Panc1 (cell line): ENCODE measurements at regions not wholly inside any gene's neighbourhood (a gene's known extent, or its start where the extent isn't known, plus 50 kb on each side); places are given as distances from the start of the nearest gene placed in this dataset.

ENCODE experiments used
- ATAC-seq: fragments of 200-7000 bp; cut with Tn5 transposase; 2 replicates; pipeline ENCODE4 v1.9.1; 2020; ENCODE audit warnings: mild to moderate bottlenecking, moderate library complexity
- BruUV-seq: library from RNA; stranded (reverse); fragments of 400-500 nt; replicated peaks from 2 replicates; lab custom pipeline; 2021; lab: Mats Ljungman, UMichigan
- CTCF ChIA-PET: fragments of 300-600 bp; sonication (Branson Sonifier 250); formaldehyde crosslinking; loops from one replicate; lab custom pipeline; 2022; ENCODE audit warnings: antibody characterized with exemption; lab: Charles Lee
- POLR2A ChIA-PET: fragments of 300-600 bp; sonication (Branson Sonifier 250); formaldehyde crosslinking; loops from one replicate; lab custom pipeline; 2022; ENCODE audit warnings: antibody characterized with exemption; lab: Charles Lee
- DNase-seq: peaks from one replicate; pipeline ENCODE4 v3.0.0-alpha.2; 2010; ENCODE audit warnings: low read depth, low spot score
- H3K27ac ChIP-seq: 2 replicates; pipeline ENCODE4 v1.5.1; 2011; ENCODE audit warnings: mild to moderate bottlenecking, low read length, inconsistent platforms
- H3K27me3 ChIP-seq: fragments of 200-500 bp; sonication (Bioruptor generic); 2 replicates; pipeline ENCODE4 v1.6.0; 2014; ENCODE audit warnings: low read length, inconsistent platforms; ENCODE audit not compliant: control insufficient read depth, insufficient read depth
- H3K36me3 ChIP-seq: fragments of 200-500 bp; sonication (Bioruptor generic); 2 replicates; pipeline ENCODE4 v1.5.1; 2014; ENCODE audit warnings: inconsistent platforms, mild to moderate bottlenecking, low read length, moderate library complexity; ENCODE audit not compliant: control insufficient read depth, insufficient read depth
- H3K4me1 ChIP-seq: 2 replicates; pipeline ENCODE4 v1.5.1; 2011; ENCODE audit warnings: inconsistent platforms, mild to moderate bottlenecking, low read length, moderate library complexity; ENCODE audit not compliant: control insufficient read depth, insufficient read depth
- H3K4me3 ChIP-seq, 2 experiments: 2 replicates each; pipeline ENCODE4 v1.5.1; 2011 to 2012; ENCODE audit warnings: low read depth in 2 of 2, low read length in 2 of 2, mild to moderate bottlenecking in 2 of 2, inconsistent platforms in 1 of 2, moderate library complexity in 1 of 2
- H3K9me3 ChIP-seq: fragments of 200-500 bp; sonication (Bioruptor generic); 2 replicates; pipeline ENCODE4 v1.5.1; 2014; ENCODE audit warnings: low read depth, mild to moderate bottlenecking, inconsistent platforms, low read length, moderate library complexity; ENCODE audit not compliant: control insufficient read depth, insufficient read depth
- POLR2AphosphoS5 ChIP-seq: IDR thresholded peaks from 2 replicates; pipeline ENCODE4 v1.6.1; 2012; ENCODE audit warnings: mild to moderate bottlenecking, low read depth, low read length, moderate library complexity
- SIN3A ChIP-seq: IDR thresholded peaks from 2 replicates; pipeline ENCODE4 v1.6.1; 2012; ENCODE audit warnings: low read depth, mild to moderate bottlenecking, low read length, moderate library complexity, borderline replicate concordance; ENCODE audit not compliant: insufficient read depth
- TCF7L2 ChIP-seq: IDR thresholded peaks from 2 replicates; pipeline ENCODE4 v1.6.1; 2011; ENCODE audit warnings: mild to moderate bottlenecking, low read depth, low read length, inconsistent platforms
- in situ Hi-C: cut with HindIII; loops from 2 replicates; pipeline ENCODE4 v1.10.0; 2016; ENCODE audit warnings: low sequenced_read_pairs, low pct_unique_long_range_greater_than_20kb
- intact Hi-C: fragments of 100-400 bp; cut with micrococcal nuclease; formaldehyde crosslinking; loops from one replicate; pipeline ENCODE4 v1.10.0; 2022; ENCODE audit not compliant: unreplicated experiment
- TF ChIP-seq, protein P1 (sequence below): fragments of 450-650 bp; IDR thresholded peaks from 2 replicates; pipeline ENCODE4 v1.5.1; 2017; ENCODE audit warnings: mild to moderate bottlenecking
- TF ChIP-seq, protein P2 (sequence below), 2 experiments: IDR thresholded peaks; 2 replicates each; pipeline ENCODE4 v1.6.1; 2011 to 2012; ENCODE audit warnings: low read depth in 2 of 2, control low read depth in 1 of 2, low read length in 1 of 2, mild to moderate bottlenecking in 1 of 2, moderate library complexity in 1 of 2; ENCODE audit not compliant: insufficient read depth in 1 of 2

DNA sequence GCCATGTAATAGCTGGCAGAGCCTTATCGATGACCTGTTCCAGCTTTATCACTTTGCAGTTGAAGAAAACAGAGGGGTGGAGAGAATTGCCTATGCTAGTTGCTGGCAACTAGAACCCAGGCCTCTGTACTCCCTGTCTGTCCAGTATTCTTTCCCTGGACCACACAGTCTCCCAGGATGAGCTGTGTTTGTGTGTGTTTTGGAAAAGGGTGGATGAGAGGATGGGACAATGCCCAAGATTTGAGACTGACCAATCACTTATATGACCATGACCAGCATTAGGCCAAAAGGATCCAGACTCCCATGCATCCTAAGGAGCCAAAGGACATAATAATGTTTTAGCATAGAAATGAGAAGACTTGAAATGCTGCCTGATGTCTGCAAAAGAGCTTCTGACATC, 102.6 kb downstream of the CD200R1L start:
- no peak for DNase-seq
- Histone ChIP-seq H3K27me3 (no peaks in the 10 kb centered on the region), H3K9me3 (no peaks in the 10 kb centered on the region), H3K27ac (no peak overlapping the region), H3K4me1 (no peaks in the 10 kb centered on the region), H3K4me3 (no peak overlapping the region), H3K36me3 (no peaks in the 10 kb centered on the region)
- ChIA-PET CTCF (no interaction called here), POLR2A (no interaction called here)
- BruUV-seq, result no TSS peak
- TF ChIP-seq POLR2AphosphoS5 (no peak), SIN3A (no peak), TCF7L2 (no peak)
- TF ChIP-seq, protein P1, sequence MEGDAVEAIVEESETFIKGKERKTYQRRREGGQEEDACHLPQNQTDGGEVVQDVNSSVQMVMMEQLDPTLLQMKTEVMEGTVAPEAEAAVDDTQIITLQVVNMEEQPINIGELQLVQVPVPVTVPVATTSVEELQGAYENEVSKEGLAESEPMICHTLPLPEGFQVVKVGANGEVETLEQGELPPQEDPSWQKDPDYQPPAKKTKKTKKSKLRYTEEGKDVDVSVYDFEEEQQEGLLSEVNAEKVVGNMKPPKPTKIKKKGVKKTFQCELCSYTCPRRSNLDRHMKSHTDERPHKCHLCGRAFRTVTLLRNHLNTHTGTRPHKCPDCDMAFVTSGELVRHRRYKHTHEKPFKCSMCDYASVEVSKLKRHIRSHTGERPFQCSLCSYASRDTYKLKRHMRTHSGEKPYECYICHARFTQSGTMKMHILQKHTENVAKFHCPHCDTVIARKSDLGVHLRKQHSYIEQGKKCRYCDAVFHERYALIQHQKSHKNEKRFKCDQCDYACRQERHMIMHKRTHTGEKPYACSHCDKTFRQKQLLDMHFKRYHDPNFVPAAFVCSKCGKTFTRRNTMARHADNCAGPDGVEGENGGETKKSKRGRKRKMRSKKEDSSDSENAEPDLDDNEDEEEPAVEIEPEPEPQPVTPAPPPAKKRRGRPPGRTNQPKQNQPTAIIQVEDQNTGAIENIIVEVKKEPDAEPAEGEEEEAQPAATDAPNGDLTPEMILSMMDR, result no peak
- TF ChIP-seq, protein P2, sequence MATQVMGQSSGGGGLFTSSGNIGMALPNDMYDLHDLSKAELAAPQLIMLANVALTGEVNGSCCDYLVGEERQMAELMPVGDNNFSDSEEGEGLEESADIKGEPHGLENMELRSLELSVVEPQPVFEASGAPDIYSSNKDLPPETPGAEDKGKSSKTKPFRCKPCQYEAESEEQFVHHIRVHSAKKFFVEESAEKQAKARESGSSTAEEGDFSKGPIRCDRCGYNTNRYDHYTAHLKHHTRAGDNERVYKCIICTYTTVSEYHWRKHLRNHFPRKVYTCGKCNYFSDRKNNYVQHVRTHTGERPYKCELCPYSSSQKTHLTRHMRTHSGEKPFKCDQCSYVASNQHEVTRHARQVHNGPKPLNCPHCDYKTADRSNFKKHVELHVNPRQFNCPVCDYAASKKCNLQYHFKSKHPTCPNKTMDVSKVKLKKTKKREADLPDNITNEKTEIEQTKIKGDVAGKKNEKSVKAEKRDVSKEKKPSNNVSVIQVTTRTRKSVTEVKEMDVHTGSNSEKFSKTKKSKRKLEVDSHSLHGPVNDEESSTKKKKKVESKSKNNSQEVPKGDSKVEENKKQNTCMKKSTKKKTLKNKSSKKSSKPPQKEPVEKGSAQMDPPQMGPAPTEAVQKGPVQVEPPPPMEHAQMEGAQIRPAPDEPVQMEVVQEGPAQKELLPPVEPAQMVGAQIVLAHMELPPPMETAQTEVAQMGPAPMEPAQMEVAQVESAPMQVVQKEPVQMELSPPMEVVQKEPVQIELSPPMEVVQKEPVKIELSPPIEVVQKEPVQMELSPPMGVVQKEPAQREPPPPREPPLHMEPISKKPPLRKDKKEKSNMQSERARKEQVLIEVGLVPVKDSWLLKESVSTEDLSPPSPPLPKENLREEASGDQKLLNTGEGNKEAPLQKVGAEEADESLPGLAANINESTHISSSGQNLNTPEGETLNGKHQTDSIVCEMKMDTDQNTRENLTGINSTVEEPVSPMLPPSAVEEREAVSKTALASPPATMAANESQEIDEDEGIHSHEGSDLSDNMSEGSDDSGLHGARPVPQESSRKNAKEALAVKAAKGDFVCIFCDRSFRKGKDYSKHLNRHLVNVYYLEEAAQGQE (IDR thresholded peaks at IDR 0.05; ENCODE audit: insufficient read depth in 1 of 2, low read depth in 2 of 2, low read length in 1 of 2), result no peak
- no peak for ATAC-seq
- intact Hi-C loops, result no loop called here
- in situ Hi-C loops, result no loop called here

DNA sequence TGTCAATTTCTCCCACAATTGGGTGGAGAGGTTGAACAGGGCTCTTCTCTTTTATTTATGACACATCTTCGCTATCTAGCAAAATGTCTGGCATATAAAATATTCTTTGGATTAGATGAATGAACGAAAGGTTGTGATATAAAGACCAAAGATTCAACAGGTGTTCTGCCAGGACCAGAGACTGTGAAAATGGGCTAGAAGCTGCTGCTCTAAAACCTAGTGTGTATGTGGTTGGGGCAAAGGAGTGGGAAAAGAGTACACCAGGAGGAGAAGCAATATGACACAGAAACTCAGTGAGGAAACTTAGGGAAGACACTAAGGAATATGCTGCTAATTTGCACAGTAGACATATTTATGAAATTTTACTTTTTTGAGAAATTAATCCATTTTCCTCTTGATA, 102.0 kb upstream of the CCDC80 start:
- no peak for ATAC-seq
- no peaks in the 10 kb centered on the region for H3K27me3 ChIP-seq
- ChIA-PET CTCF (no interaction called here), POLR2A (no interaction called here)
- no TSS peak for BruUV-seq
- H3K36me3 ChIP-seq, result no peaks in the 10 kb centered on the region
- DNase-seq, result no peak
- TF ChIP-seq, protein P2 (IDR thresholded peaks at IDR 0.05; ENCODE audit: insufficient read depth in 1 of 2, low read depth in 2 of 2, low read length in 1 of 2), result no peak
- no peak overlapping the region for H3K4me3 ChIP-seq
- H3K27ac ChIP-seq, result no peak overlapping the region
- no peaks in the 10 kb centered on the region for H3K9me3 ChIP-seq
- intact Hi-C loops (no loop called here), in situ Hi-C loops (no loop called here)
- no peaks in the 10 kb centered on the region for H3K4me1 ChIP-seq
